SU-DHL-6 (cell line): ENCODE measurements at regions not wholly inside any gene's neighbourhood (a gene's known extent, or its start where the extent isn't known, plus 50 kb on each side); places are given as distances from the start of the nearest gene placed in this dataset.

Experiments used
- EZH2phosphoT487 ChIP-seq: fragments of 200-600 bp; sonication (generic), shearing (Covaris generic); conservative IDR thresholded peaks from 2 replicates; pipeline ENCODE4 v1.6.1; 2018; ENCODE audit warnings: mild to moderate bottlenecking, antibody characterized with exemption, low read length, moderate library complexity, mixed read lengths
- TF ChIP-seq, protein P1 (sequence below): fragments of 200-600 bp; sonication (generic); IDR thresholded peaks from one replicate; pipeline ENCODE4 v1.5.1; 2017; ENCODE audit warnings: antibody characterized with exemption, mild to moderate bottlenecking, low read length, moderate library complexity; ENCODE audit not compliant: insufficient read depth, poor library complexity, severe bottlenecking

DNA sequence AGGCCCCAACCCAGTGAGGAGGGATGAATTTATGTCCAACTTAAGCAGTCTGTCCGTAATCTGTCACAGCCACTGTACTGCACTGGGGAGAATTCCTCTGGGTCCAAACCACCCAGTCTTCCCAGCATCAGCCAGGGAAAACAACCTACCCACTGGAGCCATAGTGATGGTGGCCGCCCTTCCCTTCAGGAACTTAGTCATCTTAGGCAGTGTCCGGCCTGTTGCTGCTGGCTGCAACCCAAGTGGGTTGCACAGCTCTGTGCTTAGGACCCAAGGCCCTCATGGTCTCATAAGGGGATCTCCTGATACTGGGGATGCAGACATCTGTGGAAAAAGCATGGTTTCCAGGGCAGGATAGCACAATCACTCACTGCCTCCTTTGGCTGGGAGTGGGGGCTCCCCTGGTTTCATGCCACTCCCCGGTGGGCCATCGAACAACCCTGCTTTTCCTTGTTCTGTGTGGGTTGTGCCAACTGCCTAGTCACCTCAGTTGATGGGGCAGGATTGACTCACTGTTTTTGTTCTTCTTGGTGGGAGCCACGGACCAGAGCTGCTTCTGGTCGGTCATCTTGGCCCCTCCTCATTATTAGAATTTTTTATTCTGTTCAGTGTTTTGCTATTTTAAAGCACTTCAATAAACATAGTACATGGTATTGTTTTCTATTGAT lies 591.9 kb downstream of the DOK5 start:
- TF ChIP-seq, protein P1, sequence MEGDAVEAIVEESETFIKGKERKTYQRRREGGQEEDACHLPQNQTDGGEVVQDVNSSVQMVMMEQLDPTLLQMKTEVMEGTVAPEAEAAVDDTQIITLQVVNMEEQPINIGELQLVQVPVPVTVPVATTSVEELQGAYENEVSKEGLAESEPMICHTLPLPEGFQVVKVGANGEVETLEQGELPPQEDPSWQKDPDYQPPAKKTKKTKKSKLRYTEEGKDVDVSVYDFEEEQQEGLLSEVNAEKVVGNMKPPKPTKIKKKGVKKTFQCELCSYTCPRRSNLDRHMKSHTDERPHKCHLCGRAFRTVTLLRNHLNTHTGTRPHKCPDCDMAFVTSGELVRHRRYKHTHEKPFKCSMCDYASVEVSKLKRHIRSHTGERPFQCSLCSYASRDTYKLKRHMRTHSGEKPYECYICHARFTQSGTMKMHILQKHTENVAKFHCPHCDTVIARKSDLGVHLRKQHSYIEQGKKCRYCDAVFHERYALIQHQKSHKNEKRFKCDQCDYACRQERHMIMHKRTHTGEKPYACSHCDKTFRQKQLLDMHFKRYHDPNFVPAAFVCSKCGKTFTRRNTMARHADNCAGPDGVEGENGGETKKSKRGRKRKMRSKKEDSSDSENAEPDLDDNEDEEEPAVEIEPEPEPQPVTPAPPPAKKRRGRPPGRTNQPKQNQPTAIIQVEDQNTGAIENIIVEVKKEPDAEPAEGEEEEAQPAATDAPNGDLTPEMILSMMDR, result no peak
- no peak for TF ChIP-seq EZH2phosphoT487
